Daoy (cell line): ENCODE measurements at regions not wholly inside any gene's neighbourhood (a gene's known extent, or its start where the extent isn't known, plus 50 kb on each side); places are given as distances from the start of the nearest gene placed in this dataset.

Experiments
- DNase-seq: peaks from one replicate; pipeline ENCODE4 v3.0.0-alpha.2; 2015; ENCODE audit warnings: low read depth

- DNase-seq, result no peak
Measured at GRCh38 chr3:127399154-127399553, 111.3 kb upstream of the PRR20G start.

GRCh38 chr3:127396473-127396872, 108.6 kb upstream of the PRR20G start:
- no peak for DNase-seq

- DNase-seq, result peak; percentile 23
Measured at GRCh38 chr3:127395663-127396355, 108.0 kb upstream of the PRR20G start.

- no peak for DNase-seq
Measured at GRCh38 chr3:127394984-127395662, 107.3 kb upstream of the PRR20G start.

GRCh38 chr3:127394031-127394430, 106.2 kb upstream of the PRR20G start:
- DNase-seq, result no peak

- no peak for DNase-seq
Measured at GRCh38 chr3:127393131-127393820, 105.4 kb upstream of the PRR20G start.

GRCh38 chr3:127392156-127392490, 104.3 kb upstream of the PRR20G start:
- no peak for DNase-seq

- no peak for DNase-seq
Measured at GRCh38 chr3:127391436-127392155, 103.8 kb upstream of the PRR20G start.

GRCh38 chr3:127390365-127391025, 102.6 kb upstream of the PRR20G start:
- no peak for DNase-seq

GRCh38 chr3:127389913-127390312, 102.1 kb upstream of the PRR20G start:
- no peak for DNase-seq

GRCh38 chr3:127389420-127389819, 101.6 kb upstream of the PRR20G start:
- peak; percentile 74 for DNase-seq

- no peak for DNase-seq
Measured at GRCh38 chr3:127388427-127388826, 100.6 kb upstream of the PRR20G start.

GRCh38 chr3:127387556-127388153, 99.8 kb upstream of the PRR20G start:
- DNase-seq, result no peak

GRCh38 chr3:127387119-127387518, 99.3 kb upstream of the PRR20G start:
- no peak for DNase-seq

- no peak for DNase-seq
Measured at GRCh38 chr3:127386490-127386889, 98.6 kb upstream of the PRR20G start.

- DNase-seq, result no peak
Measured at GRCh38 chr3:127385540-127385870, 97.7 kb upstream of the PRR20G start.

GRCh38 chr3:127384717-127385539, 97.1 kb upstream of the PRR20G start:
- no peak for DNase-seq

GRCh38 chr3:127383656-127384179, 95.9 kb upstream of the PRR20G start:
- no peak for DNase-seq

- DNase-seq, result no peak
Measured at GRCh38 chr3:127377801-127378655, 90.2 kb upstream of the PRR20G start.
